Heart right ventricle (tissue), 16 donors: ENCODE measurements at regions not wholly inside any gene's neighbourhood (a gene's known extent, or its start where the extent isn't known, plus 50 kb on each side); places are given as distances from the start of the nearest gene placed in this dataset.
"Not testable (repeated sequence)": the region's sequence is repeated elsewhere in the genome, so short reads cannot be mapped to it uniquely, and the experiment has no call there.

Source experiments
- ATAC-seq, 8 donors: fragments of 200-7000 bp; cut with Tn5 transposase; one replicate each; pipeline ENCODE4 v1.9.1; 2020; ENCODE audit warnings: mild to moderate bottlenecking in 8 of 8, moderate library complexity in 8 of 8, moderate number of reproducible peaks in 1 of 8
- DNase-seq, 2 donors: peaks; one replicate each; pipeline ENCODE4 v3.0.0-alpha.2; 2020
- H3K27ac ChIP-seq, 10 donors: fragments of 200-600 bp; sonication (generic) in 2 of 10; one replicate each; pipeline versions ENCODE4 v1.5.0 to v1.8.0; 2020 to 2022; ENCODE audit warnings: mild to moderate bottlenecking in 3 of 10
- H3K27me3 ChIP-seq, 7 donors: fragments of 200-600 bp; one replicate each; pipeline ENCODE4 v1.8.0; 2021 to 2022; ENCODE audit warnings: mild to moderate bottlenecking in 2 of 7
- H3K36me3 ChIP-seq, 9 donors: fragments of 200-600 bp; sonication (generic) in 1 of 9; one replicate each; pipeline versions ENCODE4 v1.5.0 to v1.8.0; 2020 to 2022; ENCODE audit warnings: mild to moderate bottlenecking in 2 of 9
- H3K4me1 ChIP-seq, 9 donors: fragments of 200-600 bp; sonication (generic) in 1 of 9; one replicate each; pipeline versions ENCODE4 v1.5.0 to v1.8.0; 2020 to 2022; ENCODE audit warnings: mild to moderate bottlenecking in 4 of 9
- H3K4me3 ChIP-seq, 10 donors: fragments of 200-600 bp; sonication (generic) in 2 of 10; one replicate each; pipeline versions ENCODE4 v1.5.0 to v1.8.0; 2020 to 2022; ENCODE audit warnings: mild to moderate bottlenecking in 7 of 10, moderate library complexity in 2 of 10
- H3K9me3 ChIP-seq, 11 donors: fragments of 200-600 bp in 10 of 11; sonication (generic) in 2 of 11; one replicate each; pipeline versions ENCODE4 v1.5.0 to v1.8.0; 2013 to 2022; ENCODE audit warnings: mild to moderate bottlenecking in 2 of 11, control low read depth in 1 of 11, moderate library complexity in 1 of 11
- CTCF ChIP-seq, 9 donors: fragments of 200-600 bp; sonication (generic) in 2 of 9; IDR thresholded peaks; one replicate each; pipeline versions ENCODE4 v1.5.0 to v1.8.0; 2021 to 2022; ENCODE audit warnings: antibody characterized with exemption in 9 of 9, mild to moderate bottlenecking in 5 of 9, moderate library complexity in 1 of 9
- WGBS, 2 donors: extraction: QIAGEN DNeasy Blood & Tissue Kit; methylation state at CpG; one replicate each; pipeline ENCODE4 v1.1.7; 2013; ENCODE audit warnings: inconsistent platforms in 1 of 2; 5-methylcytosine and 5-hydroxymethylcytosine counted together
- intact Hi-C, 10 donors: fragments of 100-400 bp; cut with DNase I; formaldehyde crosslinking; loops; one replicate each; pipeline versions ENCODE4 v1.11.1 to v1.14.2; 2022
- donor health status: Arrhythmogenic right ventricular cardiomyopathy.
- donor health status: ischemic (EF 13 %, LVEDD 7.1; RV severe dilation, severe dysfunction).
- donor health status: healthy with polysubstance abuse.
- donor health status: DM: no; HTN: yes; CAD: no.
- donor health status: DM: no; HTN: no; CAD: no.
- donor health status: ischemic (EF 25% LVEDD 6.9; RV normal size, moderate dysfunction).
- donor health status: ischemic (EF 25% LVEDD 5.7; RV mildly dilated, moderate dysfunction).
- donor health status: healthy.
- donor health status: DM: yes; HTN: yes; CAD: no.
- donor health status: Ischemic cardiomyopathy.
- donor health status: ischemic (EF 35%, LVEDD 5.7; RV mildly dilated, moderate dysfunction).
- donor health status: nonischemic (EF 11% LVEDD 7.7; RV severe dilation, severe dysfunction).
- donor health status: DM: yes; HTN: yes; CAD: no.
- donor health status: PGD.
- donor health status: ischemic (EF 29% LVEDD 5.4; RV normal size, mild dysfunction).
- donor health status: nonischemic (EF 23%, LVEDD 6.1; RV moderate dilation, normal function).

GRCh38 chr5:2070787-2071186, 188.1 kb upstream of the IRX4 start:
- 69 to 99% methylated on average over 4 of the region's 4 CpGs for WGBS, 2 donors
- intact Hi-C loops, H3K9me3 ChIP-seq: not testable (repeated sequence)

GRCh38 chr5:2068531-2068930, 185.8 kb upstream of the IRX4 start:
- intact Hi-C loops = loop anchor here in 1 of 10 donors (10.0 kb wide), 1 partner anchor 636 kb away; no protein-coding TSS in a partner anchor
- TF ChIP-seq CTCF (IDR thresholded peaks at IDR 0.05) = no peak
- H3K36me3 ChIP-seq = no peaks in the 10 kb centered on the region
- H3K4me1 ChIP-seq = no peaks in the 10 kb centered on the region
- no peak overlapping the region for H3K4me3 ChIP-seq
- H3K27me3 ChIP-seq = peaks cover 0 to 19% (median 8%) of the 10 kb centered on the region in 7 donors
- 56 to 63% methylated on average over 13 of the region's 13 CpGs for WGBS, 2 donors
- ATAC-seq (no peak), DNase-seq (no peak)
- no peak overlapping the region for H3K27ac ChIP-seq
- H3K9me3 ChIP-seq = peaks cover 0 to 2% (median 0%) of the 10 kb centered on the region in 11 donors

More at GRCh38 chr5:2070787-2071186, 188.1 kb upstream of the IRX4 start:
- not testable (repeated sequence) for H3K4me3 ChIP-seq, H3K27ac ChIP-seq, ATAC-seq, H3K4me1 ChIP-seq, DNase-seq, H3K36me3 ChIP-seq
- H3K27me3 ChIP-seq = peaks cover 0 to 11% (median 0%) of the 10 kb centered on the region in 7 donors
- peak in 1 of 9 donors; percentile 26 for TF ChIP-seq CTCF (IDR thresholded peaks at IDR 0.05)

- no peak for TF ChIP-seq CTCF (IDR thresholded peaks at IDR 0.05)
- intact Hi-C loops = loop anchor here in 1 of 10 donors (10.0 kb wide), 1 partner anchor 638 kb away; no protein-coding TSS in a partner anchor
- no peak overlapping the region for H3K27ac ChIP-seq
Measured at GRCh38 chr5:2066373-2066772, 183.6 kb upstream of the IRX4 start.

GRCh38 chr5:2063380-2063779, 180.7 kb upstream of the IRX4 start:
- WGBS, 2 donors = 83 to 89% methylated on average over 2 of the region's 2 CpGs
- ATAC-seq = not testable (repeated sequence)
- intact Hi-C loops = loop anchor here in 1 of 10 donors (10.0 kb wide), 1 partner anchor 641 kb away; no protein-coding TSS in a partner anchor

More at GRCh38 chr5:2066373-2066772, 183.6 kb upstream of the IRX4 start:
- H3K9me3 ChIP-seq = peaks cover 0 to 5% (median 0%) of the 10 kb centered on the region in 11 donors
- no peaks in the 10 kb centered on the region for H3K36me3 ChIP-seq
- no peak overlapping the region for H3K4me3 ChIP-seq
- H3K4me1 ChIP-seq = no peaks in the 10 kb centered on the region
- peaks cover 0 to 19% (median 8%) of the 10 kb centered on the region in 7 donors for H3K27me3 ChIP-seq
- 41 to 52% methylated on average over 17 of the region's 17 CpGs for WGBS, 2 donors
- ATAC-seq = no peak
- no peak for DNase-seq

GRCh38 chr5:2052687-2053086, 170.0 kb upstream of the IRX4 start:
- H3K27me3 ChIP-seq = peaks cover 0 to 14% (median 0%) of the 10 kb centered on the region in 7 donors
- no peak for TF ChIP-seq CTCF (IDR thresholded peaks at IDR 0.05)
- no peak overlapping the region for H3K27ac ChIP-seq
- DNase-seq (no peak), ATAC-seq (no peak)
- H3K36me3 ChIP-seq = no peaks in the 10 kb centered on the region
- 83 to 89% methylated on average over 13 of the region's 13 CpGs for WGBS, 2 donors
- peaks cover 0 to 7% (median 0%) of the 10 kb centered on the region in 11 donors for H3K9me3 ChIP-seq
- intact Hi-C loops = no loop called here
- H3K4me1 ChIP-seq = no peaks in the 10 kb centered on the region
- H3K4me3 ChIP-seq = no peak overlapping the region

More at GRCh38 chr5:2063380-2063779, 180.7 kb upstream of the IRX4 start:
- not testable (repeated sequence) for H3K4me3 ChIP-seq, H3K4me1 ChIP-seq, H3K9me3 ChIP-seq, DNase-seq, H3K27ac ChIP-seq, H3K36me3 ChIP-seq
- peaks cover 0 to 19% (median 8%) of the 10 kb centered on the region in 7 donors for H3K27me3 ChIP-seq
